SK-N-DZ (cell line): ENCODE measurements at regions not wholly inside any gene's neighbourhood (a gene's known extent, or its start where the extent isn't known, plus 50 kb on each side); places are given as distances from the start of the nearest gene placed in this dataset.

Experiments used
- DNase-seq: peaks from one replicate; pipeline ENCODE4 v3.0.0-alpha.2; 2015; ENCODE audit warnings: low spot score

DNA sequence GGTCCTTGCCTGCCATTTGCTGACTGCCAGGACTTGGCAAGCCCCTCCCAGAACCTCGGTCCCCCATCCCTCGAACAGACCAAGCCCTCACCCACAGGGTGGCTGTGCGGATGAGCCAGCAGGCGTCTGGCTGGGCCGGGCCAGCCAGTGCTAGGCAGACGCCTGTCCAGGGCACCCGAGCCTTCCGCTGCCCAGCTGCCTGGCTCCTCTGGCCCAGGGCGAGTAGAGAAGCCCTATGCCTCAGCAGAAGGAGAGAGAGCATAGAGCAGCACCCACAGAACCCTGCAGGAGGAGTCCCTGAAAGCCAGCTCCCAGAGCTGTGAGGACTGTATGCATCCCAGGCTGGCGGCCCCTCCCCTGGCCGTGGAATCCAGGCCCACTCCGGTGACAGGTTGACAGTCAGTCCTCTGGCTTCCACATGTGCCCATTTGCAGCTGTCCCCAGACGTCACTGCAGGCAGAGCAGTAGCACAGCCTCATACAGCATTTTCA, 62.1 kb upstream of the GLI2 start:
- DNase-seq, result no peak

DNA sequence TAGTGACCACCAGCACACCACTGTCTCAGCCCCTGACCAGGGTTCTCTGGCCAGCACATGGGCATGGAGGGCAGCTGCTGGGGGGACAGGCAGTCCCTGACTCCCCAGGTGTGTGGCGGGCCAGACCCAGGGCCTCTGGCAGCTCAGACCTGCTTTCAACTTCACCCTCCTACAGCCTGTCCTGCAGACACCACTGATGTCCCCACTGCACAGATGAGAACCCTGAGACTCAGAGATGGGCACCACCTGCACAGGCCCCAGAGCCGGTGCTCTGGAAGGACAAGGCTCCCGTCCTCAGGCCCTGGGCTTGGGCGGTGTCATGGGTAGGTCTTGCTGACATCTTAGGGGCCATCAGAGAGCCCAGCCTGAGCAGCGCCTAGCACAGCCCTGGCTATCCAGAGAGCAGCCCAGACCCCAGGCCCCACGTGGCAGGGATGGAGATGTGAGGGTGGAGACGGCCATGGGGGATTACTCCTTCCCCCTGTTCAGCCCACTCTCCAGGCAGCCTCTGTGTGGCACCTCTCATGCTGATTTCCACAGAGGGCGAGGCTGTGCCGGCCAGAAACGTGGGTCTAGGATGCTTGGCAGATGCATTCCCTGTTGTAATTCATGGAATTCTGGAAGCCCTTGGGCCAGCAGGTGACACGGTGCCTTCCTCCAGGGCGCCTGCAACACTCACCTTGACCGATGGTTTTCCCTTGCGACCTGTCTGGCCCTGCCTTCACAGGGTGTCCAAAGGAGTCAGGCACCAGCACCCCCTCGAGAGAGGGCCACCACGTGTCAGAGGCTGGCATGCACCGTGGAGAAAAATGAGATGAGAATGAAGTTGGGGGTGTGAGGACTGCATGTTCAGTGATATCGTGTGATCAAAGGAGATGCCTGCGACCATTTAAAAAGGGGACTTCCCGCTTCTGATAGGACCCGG, 61.2 kb upstream of the GLI2 start:
- no peak for DNase-seq

DNA sequence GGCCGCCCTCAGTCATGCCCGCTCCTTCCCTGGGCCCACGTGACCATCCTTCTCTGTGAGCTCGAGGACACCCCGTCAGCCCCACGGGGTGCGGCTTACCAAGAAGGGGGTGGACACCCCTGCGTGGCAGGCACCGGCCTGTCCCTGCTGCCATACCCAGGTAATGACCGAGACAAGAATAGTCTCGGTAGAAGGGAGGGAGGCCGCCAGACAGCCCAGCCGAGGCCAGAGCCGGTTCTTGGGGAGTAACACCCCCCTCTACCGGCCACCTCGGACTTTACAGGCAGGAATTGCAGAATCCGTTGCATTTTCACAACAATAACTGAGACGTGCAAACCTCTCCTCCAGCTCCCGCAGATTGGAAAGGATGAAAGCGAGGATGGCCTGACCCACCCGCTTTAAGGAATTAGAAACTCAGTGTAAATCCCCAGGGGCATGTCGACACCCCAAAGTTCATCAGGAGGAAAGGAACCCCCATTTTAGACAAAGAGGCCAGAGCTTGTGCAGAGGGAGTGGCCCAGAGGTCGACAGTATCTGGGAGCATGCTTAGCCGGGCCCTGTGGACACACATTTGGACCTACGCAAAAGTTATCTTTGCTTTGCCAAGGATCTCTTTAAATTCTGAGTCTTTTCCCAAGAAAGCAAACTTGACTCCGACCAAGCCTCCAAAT, 60.1 kb upstream of the GLI2 start:
- peak; percentile 15 for DNase-seq

DNA sequence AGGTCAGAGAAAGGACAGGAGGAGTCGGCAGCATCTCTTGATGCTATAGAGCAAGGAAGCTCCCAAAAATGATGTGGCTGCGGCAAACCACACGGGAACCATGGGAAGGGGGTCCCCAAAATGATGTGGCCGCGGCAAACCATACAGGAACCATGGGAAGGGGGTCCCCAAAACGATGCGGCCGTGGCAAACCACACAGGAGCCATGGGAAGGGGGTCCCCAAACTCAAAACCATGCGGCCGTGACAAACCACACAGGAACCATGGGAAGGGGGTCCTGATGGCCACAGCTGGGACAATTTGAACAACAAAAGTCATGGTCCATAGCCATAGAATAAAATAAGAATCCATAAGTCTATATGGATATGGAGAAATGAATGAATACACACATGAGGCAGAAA, 58.4 kb upstream of the GLI2 start:
- DNase-seq, result no peak

DNA sequence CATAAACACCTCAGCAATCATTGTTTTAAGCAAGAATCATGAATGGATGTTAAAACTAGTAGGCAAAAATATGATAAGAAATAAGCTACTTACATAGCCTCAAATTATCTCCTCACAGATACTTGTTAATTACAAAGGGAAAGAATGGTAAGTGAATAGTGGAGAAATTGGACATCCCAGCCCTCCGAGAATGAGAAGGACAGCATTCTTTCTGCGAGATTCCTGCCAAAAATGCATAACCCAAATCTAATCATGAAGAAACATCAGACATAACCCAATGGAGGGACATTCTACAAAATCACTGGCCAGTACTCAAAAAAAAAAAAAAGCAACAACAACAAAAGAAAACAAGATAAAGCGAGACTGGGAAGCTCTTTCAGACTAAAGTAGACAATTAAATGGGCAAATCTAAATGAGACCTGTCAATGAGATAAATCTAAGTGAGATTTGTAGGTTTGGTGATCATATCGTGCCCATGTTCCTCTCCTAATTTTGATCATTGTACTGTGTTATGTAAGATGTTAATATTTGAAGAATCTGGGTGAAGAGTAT, 57.9 kb upstream of the GLI2 start:
- no peak for DNase-seq

DNA sequence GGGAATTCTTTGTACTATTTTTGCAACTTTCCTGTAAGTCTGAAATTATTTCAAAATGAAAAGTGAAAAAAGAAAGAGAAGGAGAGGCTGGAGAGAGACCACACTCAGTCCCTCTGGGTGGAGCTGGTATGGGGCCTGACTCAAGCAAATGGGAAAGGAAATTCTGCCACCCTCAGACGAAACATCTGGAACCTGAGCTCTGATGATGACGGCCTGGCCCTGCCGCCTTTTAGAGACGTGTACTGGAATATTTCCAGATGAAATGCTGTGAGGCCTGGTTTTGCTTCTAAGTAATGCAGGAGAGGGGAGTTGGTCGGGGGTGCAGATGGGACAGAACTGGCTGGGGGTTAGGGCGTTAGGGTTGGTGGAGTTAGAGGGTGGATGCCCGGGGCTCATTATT, 57.4 kb upstream of the GLI2 start:
- DNase-seq, result no peak

DNA sequence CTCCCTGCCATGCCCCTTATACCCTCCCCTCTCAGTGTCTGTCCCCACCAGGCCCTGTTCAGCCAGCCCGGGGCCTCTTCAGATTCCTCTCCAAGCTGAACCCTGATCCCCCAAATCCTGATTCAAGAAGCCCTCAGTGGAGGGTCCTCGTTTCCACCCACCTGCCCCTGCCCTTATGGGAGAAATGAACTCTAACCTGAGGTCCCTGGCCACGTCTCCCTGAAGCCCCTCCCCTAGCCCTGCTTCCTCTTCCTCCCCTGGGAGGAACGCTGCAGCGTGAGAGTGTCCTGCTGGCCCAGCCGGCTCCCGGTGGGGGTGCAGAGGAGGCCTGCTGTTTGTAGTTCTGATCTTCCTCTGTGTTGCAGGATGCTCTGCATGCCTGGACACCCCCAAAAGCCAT, 56.7 kb upstream of the GLI2 start:
- DNase-seq, result no peak

DNA sequence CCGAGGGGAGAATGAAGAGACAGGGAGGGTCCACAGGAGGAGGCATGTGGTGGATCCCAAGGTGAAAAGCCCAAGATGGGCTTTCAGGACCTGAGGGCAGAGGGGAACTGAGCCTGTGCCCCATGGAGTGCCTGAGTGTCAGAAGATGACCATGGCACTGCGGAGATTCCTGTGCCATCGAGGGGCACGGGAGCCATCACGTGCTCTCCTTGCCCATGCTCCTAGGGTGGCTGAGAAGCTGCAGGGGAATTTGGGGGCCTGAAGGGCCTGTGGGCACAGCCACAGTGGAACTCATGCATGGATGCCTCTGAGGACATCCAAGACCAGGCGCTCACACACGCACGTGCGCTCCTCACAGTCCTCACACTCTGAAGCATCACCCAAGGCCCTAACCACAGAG, 56.1 kb upstream of the GLI2 start:
- DNase-seq, result no peak

DNA sequence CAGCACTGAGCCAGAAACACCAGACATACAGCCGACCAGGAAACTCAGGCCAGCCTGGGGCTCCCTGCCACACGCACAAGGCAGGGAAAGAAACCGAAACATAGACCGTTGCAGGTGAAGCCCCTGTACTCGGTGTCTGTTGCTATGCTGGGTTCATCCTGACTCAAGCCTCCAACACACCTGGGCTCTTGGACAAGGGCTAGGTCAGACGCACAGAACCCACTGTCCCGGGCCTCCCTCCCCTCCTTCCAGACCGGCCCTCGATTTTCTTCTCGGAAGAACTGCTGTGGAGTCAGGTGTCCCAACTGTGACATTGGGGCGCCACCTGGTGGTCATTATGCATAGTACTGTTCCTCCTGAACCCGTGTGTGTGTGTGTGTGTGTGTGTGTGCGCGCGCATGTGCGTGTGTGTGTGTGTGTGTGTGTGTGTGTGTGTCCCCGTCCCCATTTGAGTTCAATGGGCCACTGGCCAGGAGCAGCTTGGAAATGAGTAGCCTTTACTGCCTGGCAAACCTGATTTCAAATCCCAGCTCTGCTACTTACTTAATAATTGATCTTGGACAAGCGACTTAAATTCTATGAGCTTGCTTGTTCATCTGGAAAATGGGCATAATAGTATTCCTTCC, 55.4 kb upstream of the GLI2 start:
- DNase-seq, result peak; percentile 70

DNA sequence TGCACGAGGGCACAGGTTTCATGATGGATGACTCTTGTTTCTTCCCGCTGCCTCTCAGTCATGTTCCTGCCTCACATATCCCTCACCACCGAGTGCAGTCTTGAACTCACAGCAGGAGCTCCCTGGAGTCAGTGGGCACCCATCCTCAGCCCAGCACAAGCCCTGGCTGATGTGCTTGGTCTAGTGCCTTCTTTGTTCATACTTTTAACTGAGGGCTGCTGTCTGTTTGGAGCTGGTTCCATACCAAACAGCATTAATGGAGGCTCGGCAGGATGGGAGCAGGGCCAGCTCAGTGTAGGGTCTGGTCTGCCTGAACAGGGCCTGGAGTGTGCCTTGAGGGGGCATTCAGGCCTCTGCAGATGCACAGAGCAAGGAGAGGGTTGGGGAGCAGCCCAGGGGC, 54.5 kb upstream of the GLI2 start:
- DNase-seq, result no peak

DNA sequence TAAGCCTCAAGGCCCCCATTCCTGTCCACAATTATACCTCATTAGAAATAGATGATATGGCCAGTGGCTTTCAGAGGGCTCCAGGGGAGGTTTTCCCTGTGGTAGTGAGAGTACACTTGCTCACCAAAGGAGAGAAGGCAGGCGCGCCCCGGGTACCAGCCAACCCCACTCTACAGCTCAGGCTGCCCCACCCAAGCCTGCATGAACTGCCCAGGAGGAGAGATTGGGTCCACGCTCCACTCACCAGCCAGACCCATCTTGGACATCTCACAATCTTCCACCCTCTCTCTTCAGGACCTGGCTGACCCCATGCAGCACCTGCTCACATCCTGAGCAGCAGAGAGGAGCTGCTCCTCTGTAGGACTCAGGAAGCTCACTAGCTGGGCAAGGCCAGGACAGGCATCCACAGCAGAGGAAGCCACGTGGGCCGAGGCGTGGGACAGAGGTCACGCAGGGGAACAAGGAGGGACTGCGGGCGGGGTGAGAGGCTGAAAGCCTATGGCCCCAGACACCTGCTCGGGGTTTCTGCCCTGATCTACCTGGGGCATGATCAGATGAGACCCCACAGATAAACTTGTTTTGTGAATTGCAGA, 53.9 kb upstream of the GLI2 start:
- DNase-seq, result no peak

DNA sequence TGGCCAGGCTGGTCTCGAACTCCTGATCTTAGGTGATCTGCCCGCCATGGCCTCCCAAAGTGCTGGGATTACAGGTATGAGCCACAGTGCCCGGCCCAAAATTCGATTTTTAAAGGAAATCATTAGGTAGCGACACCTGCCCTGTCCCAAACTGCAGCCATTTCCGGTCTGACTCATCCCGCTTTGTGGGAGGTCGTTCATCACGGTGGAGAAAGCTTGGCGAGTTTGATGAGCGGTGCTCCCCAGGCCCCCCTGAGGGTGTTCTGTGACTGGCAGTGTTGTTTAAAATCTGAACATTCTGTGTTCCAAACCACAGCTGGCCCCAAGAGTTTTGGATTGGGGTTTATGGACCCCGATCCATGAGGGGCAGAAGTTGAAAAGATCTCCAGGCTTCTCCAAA, 53.0 kb upstream of the GLI2 start:
- no peak for DNase-seq

DNA sequence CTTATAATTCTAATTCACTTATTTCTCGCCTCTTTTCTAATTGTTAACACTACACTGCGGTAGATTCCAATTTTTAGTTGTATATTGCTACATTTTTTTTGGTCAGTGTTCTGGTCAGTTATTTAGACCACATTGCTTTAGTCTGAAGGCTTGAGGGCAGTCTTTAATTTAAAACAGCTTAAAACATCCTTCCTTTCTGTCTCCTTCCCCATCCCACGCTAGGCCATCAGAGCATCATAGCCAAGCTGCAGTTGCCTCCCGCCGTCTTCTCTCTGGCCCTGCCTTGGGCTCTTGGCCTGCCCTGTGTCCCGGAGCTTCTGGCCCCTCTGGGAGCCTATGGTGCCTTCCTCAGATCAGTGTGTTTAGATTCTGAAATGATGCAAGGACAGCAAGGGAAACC, 52.6 kb upstream of the GLI2 start:
- no peak for DNase-seq

DNA sequence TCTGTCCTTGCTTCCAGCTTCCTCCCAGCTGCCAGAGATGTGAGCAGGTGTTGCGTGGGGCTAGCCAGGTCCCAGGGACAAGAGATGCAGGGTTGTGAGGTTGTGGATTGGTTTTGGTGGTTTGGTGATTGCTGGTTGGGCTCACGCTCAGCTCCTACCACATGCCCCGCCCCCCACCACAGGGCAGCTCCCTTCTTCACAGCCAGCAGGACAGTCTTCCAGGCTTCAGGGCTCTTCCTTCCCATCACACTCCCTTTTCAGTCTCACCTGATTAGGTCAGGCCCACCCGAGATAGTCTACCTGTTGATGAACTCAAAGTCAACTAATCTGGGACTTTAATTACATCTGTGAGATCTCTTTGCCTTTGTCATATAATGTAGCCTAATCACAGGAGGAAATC, 52.0 kb upstream of the GLI2 start:
- no peak for DNase-seq

DNA sequence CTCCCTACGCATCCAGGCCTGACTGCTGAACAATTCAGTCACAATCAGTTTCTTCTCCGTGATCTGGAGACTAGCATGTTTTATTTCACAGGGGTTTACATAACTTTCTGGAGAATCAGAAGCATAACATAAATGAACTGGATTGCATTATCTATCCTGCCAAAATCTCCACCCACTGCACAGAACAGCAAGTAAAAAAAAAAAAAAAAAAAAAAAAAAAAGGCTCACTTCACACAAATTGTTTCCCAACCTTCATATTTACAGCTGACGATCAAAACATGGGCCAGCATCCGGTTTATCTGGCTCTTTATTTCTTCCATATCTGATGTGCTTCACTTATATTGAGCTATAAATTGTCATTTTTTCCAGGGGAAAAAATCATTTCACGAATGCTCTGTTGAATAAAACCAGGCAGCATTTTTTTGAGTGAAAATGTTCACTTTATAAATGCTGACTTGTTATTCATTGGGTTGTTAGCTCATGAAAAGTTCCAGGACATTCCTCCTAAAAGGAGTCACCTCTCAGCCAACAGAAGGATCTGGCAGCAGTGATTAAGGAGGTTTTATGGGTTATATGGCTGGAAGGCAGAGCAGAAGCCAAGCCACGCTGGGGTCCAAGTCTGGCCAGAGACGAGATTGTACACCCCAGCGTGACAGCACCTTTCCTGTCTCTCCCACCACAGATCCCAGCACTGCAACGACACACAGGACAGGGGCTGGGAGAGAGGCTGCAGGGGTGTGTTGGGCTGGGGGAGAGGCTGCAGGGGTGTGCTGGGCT, 51.2 kb upstream of the GLI2 start:
- DNase-seq, result no peak

DNA sequence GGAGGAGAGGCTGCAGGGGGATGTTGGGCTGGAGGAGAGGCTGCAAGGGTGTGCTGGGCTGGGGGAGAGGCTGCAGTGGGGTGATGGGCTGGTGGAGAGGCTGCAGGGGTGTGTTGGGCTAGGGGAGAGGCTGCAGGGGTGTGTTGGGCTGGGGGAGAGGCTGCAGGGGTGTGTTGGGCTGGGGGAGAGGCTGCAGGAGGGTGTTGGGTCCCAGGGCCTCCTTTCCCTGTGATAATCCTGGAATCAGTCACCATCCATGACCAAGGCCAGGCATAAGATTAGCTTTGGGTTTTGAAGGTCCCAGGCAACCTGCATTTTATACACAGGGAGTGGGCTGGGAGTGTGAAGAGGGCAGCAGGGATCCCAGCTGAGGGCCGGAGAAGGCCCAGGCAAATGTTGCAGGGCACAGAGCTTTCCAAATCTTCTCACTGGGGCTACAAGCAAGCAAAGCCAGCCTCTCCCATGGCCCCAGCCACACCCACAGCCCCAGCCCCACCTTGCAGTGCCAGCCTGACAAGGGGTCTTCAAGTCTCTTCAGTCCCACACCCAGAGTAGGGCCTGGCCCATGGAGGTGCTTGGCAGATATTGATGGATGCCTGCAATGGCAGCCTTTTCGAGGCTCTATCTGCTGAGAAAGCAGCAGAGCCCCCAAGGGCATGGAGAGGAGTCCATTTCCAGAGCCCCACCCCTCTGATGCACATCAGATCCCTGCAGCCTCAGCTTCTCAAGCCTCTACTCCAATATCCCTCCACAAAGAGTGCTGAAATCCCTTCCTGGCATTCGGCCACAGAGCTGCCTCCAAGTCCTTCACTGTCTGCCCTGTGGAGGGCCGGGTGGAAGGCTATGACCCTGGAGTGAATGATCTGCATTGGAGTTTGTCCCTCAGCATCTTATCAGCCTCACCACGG, 50.3 kb upstream of the GLI2 start:
- no peak for DNase-seq
